Thyroid gland (tissue), 4 donors: ENCODE measurements at regions not wholly inside any gene's neighbourhood (a gene's known extent, or its start where the extent isn't known, plus 50 kb on each side); places are given as distances from the start of the nearest gene placed in this dataset.

Experiments used
- DNase-seq, 2 donors: peaks; one replicate each; pipeline ENCODE4 v3.0.0-alpha.2; 2019
- H3K27ac ChIP-seq, 3 donors: fragments of 200-600 bp; sonication (generic); 1 replicate in 2 of 3; 2 replicates in 1 of 3; pipeline ENCODE4 v1.5.1; 2016 to 2019; ENCODE audit warnings: mild to moderate bottlenecking in 1 of 3, moderate library complexity in 1 of 3
- H3K27me3 ChIP-seq: fragments of 200-600 bp; sonication (generic); one replicate; pipeline ENCODE4 v1.5.1; 2019
- H3K36me3 ChIP-seq, 2 donors: fragments of 200-600 bp; sonication (generic); one replicate each; pipeline ENCODE4 v1.5.1; 2016 to 2019
- H3K4me1 ChIP-seq, 2 donors: fragments of 200-600 bp; sonication (generic); one replicate each; pipeline ENCODE4 v1.5.1; 2017 to 2019
- H3K4me3 ChIP-seq, 3 donors: fragments of 200-600 bp; sonication (generic); replicated peaks in 1 of 3; 1 replicate in 2 of 3; 2 replicates in 1 of 3; pipeline ENCODE4 v1.5.1; 2016; ENCODE audit warnings: mild to moderate bottlenecking in 1 of 3
- H3K9me3 ChIP-seq: fragments of 200-600 bp; sonication (generic); one replicate; pipeline ENCODE4 v1.5.1; 2017
- POLR2A ChIP-seq, 2 donors: fragments of 450-650 bp; IDR thresholded peaks; one replicate each; pipeline ENCODE4 v1.6.1; 2017; ENCODE audit warnings: antibody characterized with exemption in 2 of 2, mild to moderate bottlenecking in 2 of 2, moderate library complexity in 1 of 2
- WGBS, 2 donors: methylation state at CpG; one replicate each; pipeline ENCODE4 v1.1.5; 2017; 5-methylcytosine and 5-hydroxymethylcytosine counted together
- intact Hi-C: fragments of 100-400 bp; cut with DNase I; formaldehyde crosslinking; loops from one replicate; pipeline ENCODE4 v1.15.1; 2023
- TF ChIP-seq, protein P1 (sequence below), 6 experiments: fragments of 200-600 bp in 3 of 6; fragments of 450-650 bp in 3 of 6; sonication (generic) in 3 of 6; IDR thresholded peaks; one replicate each; pipeline ENCODE4 v1.5.1; 2016 to 2019; ENCODE audit warnings: antibody characterized with exemption in 6 of 6, mild to moderate bottlenecking in 2 of 6, inconsistent platforms in 1 of 6, moderate library complexity in 1 of 6

DNA sequence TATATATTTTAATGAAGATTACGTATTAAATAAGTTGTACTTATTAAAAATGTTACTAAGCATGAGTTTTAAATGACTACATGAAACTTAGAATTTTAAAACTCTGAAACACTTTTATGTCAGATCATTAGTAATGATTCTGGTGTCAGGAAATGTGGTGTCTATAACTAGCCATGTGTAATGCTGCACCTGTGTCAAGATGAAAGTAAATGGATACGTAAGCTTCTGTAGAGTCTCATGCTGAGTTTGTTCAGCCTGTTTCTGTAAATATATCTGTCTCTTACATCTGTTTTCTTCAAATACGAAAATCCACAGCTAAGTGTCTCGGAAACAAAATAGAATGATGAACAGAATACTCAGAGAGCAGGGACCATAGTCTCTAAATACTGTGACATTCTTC lies 278.0 kb upstream of the SMC2 start:
- no peaks in the 10 kb centered on the region for H3K36me3 ChIP-seq
- intact Hi-C loops: no loop called here
- H3K4me1 ChIP-seq: no peaks in the 10 kb centered on the region

DNA sequence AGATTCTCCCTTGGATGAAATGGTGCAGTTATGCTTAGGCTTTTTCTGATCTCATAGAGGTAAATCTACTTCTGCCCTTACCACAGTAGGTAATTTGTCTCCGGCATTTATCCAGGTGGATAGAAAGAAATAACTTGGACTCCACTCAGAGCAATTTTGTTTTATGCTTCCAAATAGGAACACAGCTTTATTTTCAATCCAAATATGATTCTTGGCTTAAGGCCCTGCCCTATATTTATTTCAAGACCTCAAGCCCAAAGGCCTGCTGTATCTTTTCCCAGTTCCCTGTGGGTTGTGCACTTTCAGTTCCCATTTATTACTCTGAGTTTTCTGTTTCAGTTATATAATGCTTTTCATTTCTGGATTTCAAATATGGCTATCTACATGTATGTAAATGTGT lies 274.2 kb upstream of the SMC2 start:
- no peak for DNase-seq
- no peaks in the 10 kb centered on the region for H3K4me1 ChIP-seq
- H3K27ac ChIP-seq: no peak overlapping the region
- TF ChIP-seq POLR2A (IDR thresholded peaks at IDR 0.05): no peak
- TF ChIP-seq, protein P1, sequence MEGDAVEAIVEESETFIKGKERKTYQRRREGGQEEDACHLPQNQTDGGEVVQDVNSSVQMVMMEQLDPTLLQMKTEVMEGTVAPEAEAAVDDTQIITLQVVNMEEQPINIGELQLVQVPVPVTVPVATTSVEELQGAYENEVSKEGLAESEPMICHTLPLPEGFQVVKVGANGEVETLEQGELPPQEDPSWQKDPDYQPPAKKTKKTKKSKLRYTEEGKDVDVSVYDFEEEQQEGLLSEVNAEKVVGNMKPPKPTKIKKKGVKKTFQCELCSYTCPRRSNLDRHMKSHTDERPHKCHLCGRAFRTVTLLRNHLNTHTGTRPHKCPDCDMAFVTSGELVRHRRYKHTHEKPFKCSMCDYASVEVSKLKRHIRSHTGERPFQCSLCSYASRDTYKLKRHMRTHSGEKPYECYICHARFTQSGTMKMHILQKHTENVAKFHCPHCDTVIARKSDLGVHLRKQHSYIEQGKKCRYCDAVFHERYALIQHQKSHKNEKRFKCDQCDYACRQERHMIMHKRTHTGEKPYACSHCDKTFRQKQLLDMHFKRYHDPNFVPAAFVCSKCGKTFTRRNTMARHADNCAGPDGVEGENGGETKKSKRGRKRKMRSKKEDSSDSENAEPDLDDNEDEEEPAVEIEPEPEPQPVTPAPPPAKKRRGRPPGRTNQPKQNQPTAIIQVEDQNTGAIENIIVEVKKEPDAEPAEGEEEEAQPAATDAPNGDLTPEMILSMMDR (IDR thresholded peaks at IDR 0.05): no peak
- H3K4me3 ChIP-seq: no peak overlapping the region
- 86% methylated on average over 1 of the region's 1 CpG for WGBS, 2 donors
- H3K27me3 ChIP-seq: no peaks in the 10 kb centered on the region
- H3K36me3 ChIP-seq: no peaks in the 10 kb centered on the region
- intact Hi-C loops: no loop called here
- H3K9me3 ChIP-seq: no peaks in the 10 kb centered on the region

More for the DNA sequence above, 278.0 kb upstream of the SMC2 start:
- no peak for DNase-seq
- no peak overlapping the region for H3K27ac ChIP-seq
- H3K27me3 ChIP-seq: no peaks in the 10 kb centered on the region
- no peaks in the 10 kb centered on the region for H3K9me3 ChIP-seq
- 85% methylated on average over 4 of the region's 4 CpGs for WGBS, 2 donors
- no peak for TF ChIP-seq POLR2A (IDR thresholded peaks at IDR 0.05)
- TF ChIP-seq, protein P1 (IDR thresholded peaks at IDR 0.05): no peak
- H3K4me3 ChIP-seq: no peak overlapping the region

DNA sequence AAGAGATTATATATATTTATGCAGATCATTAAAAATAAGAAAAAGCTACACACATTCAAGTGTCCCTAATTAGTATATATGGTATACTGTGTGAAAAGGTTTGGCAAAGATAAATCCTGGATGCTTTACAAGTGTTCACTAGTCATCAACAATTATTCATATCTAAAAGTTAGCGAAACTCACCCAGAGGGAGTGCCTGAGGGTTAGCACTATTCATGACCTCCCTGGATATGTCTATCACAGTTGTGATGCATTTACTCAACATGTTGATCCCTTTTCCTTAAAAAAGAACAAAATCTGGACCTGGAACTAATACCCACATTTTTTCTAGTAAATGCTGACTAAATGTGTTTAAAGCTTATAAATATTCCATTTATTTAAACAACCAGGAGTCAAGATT lies 273.0 kb upstream of the SMC2 start:
- Histone ChIP-seq H3K27ac (no peak overlapping the region), H3K9me3 (no peaks in the 10 kb centered on the region), H3K4me1 (no peaks in the 10 kb centered on the region), H3K36me3 (no peaks in the 10 kb centered on the region), H3K4me3 (no peak overlapping the region), H3K27me3 (no peaks in the 10 kb centered on the region)
- 91 to 93% methylated on average over 1 of the region's 1 CpG for WGBS, 2 donors
- intact Hi-C loops: no loop called here
- no peak for TF ChIP-seq POLR2A (IDR thresholded peaks at IDR 0.05)
- TF ChIP-seq, protein P1 (IDR thresholded peaks at IDR 0.05): no peak
- DNase-seq: no peak

DNA sequence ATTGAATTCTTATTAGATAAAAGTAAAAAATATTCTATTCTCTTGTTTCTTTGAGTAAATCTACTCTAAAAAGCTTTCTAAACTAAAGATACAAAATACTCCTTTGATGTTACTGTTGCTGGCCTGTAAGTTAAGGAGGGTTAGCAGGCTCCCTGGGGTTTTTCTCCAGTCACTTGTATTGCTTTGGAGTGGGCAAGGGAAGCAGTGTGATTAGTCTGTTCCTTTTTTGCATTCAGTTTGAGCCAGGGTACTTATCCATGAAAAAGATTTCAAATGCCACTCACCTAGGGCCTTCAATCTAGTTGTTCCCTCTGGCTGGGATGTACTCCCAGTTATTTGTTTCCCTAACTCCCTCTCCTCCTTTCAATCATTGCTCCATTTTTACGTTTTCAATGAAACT lies 256.2 kb upstream of the SMC2 start:
- TF ChIP-seq, protein P1 (IDR thresholded peaks at IDR 0.05): no peak
- TF ChIP-seq POLR2A (IDR thresholded peaks at IDR 0.05): no peak
- Histone ChIP-seq H3K4me3 (no peak overlapping the region), H3K9me3 (no peaks in the 10 kb centered on the region), H3K27me3 (no peaks in the 10 kb centered on the region), H3K36me3 (no peaks in the 10 kb centered on the region), H3K4me1 (no peaks in the 10 kb centered on the region), H3K27ac (no peak overlapping the region)
- no peak for DNase-seq
- WGBS, 2 donors: 73 to 76% methylated on average over 1 of the region's 1 CpG
- intact Hi-C loops: no loop called here

DNA sequence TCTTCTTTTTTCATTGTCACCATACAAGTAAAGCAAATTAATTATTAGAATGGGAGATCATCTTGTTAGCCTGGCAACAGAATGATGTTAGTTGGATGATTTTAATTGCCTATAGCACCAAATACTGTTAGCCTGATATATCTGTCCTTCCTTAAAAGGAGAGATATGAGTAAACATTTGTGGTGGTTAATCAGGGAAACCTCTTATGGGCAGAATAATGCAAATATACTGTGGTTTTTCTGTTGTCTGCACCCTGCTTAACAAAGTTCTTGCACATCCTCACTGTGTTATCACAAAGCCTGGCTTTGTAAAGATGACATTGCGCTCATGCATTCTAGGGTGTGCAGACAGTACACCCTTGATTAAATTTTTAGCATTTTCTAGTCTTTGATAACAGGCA lies 254.9 kb upstream of the SMC2 start:
- Histone ChIP-seq H3K4me1 (no peaks in the 10 kb centered on the region), H3K9me3 (no peaks in the 10 kb centered on the region), H3K36me3 (no peaks in the 10 kb centered on the region), H3K4me3 (no peak overlapping the region), H3K27ac (no peak overlapping the region), H3K27me3 (no peaks in the 10 kb centered on the region)
- intact Hi-C loops: no loop called here
- WGBS, 2 donors: 93 to 95% methylated on average over 1 of the region's 1 CpG
- DNase-seq: no peak
- TF ChIP-seq, protein P1 (IDR thresholded peaks at IDR 0.05): no peak
- TF ChIP-seq POLR2A (IDR thresholded peaks at IDR 0.05): no peak
